ENCODE measurements at regions not wholly inside any gene's neighbourhood (a gene's known extent, or its start where the extent isn't known, plus 50 kb on each side); places are given as distances from the start of the nearest gene placed in this dataset.

DNA sequence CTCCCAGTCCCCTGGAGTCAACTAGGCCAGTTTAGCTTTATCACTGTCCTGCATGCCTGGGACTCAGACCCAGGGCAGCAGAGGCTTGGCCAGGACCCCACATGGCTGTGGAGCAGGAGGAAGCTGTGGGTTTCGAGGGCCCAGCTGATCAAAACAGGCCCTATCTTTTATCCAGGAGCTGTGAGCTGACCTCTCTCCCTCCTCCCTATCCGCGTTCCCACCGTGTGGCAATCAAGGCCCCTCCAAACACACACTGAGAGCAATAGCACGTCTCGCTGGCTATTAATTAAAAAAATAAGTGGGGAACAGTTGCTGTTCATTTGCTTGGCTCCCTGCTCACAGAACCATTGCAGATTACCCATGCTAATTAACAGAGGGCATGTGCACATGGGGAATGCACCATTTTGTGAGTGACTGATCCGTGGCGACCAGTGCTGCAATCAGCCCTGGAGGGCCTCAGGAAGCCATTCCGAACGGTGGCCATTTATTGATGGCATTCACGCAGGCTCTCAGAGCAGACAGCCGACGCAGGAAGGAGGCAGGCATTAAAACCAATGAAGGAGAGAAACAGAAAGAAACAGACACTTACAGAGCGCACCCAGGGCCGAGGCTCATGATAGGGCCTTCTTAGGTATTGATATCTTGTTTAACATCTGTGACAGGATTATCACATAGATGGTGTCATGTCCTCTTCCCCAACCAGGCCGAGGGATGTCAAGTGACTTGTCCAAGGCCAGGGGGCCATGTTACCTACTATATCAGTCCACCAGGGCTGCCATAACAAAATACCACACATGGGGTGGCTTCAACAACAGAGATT is 157.1 kb downstream of the KATNIP start:
- TF ChIP-seq MAX (IDR thresholded peaks at IDR 0.05; ENCODE audit: low read depth) (no peak), POLR2AphosphoS5 (IDR thresholded peaks at IDR 0.05; ENCODE audit: low read depth, low read length) (no peak), SMC3 (IDR thresholded peaks at IDR 0.05; ENCODE audit: low read depth, low read length) (no peak), JUND (IDR thresholded peaks at IDR 0.05) (no peak), USF2 (IDR thresholded peaks at IDR 0.05; ENCODE audit: borderline replicate concordance, low read depth, low read length) (no peak), ZBTB33 (IDR thresholded peaks at IDR 0.05; ENCODE audit: borderline replicate concordance, low read depth) (no peak), GABPA (IDR thresholded peaks at IDR 0.05; ENCODE audit: low read depth) (no peak), YY1 (IDR thresholded peaks at IDR 0.05; ENCODE audit: low read depth) (no peak), TEAD4 (IDR thresholded peaks at IDR 0.05; ENCODE audit: borderline replicate concordance, insufficient read depth) (no peak), FOSL2 (IDR thresholded peaks at IDR 0.05; ENCODE audit: borderline replicate concordance, low read depth) (no peak), FOXJ3 (CRISPR knock-in tag; IDR thresholded peaks at IDR 0.05) (no peak)
- TF ChIP-seq, protein P1, sequence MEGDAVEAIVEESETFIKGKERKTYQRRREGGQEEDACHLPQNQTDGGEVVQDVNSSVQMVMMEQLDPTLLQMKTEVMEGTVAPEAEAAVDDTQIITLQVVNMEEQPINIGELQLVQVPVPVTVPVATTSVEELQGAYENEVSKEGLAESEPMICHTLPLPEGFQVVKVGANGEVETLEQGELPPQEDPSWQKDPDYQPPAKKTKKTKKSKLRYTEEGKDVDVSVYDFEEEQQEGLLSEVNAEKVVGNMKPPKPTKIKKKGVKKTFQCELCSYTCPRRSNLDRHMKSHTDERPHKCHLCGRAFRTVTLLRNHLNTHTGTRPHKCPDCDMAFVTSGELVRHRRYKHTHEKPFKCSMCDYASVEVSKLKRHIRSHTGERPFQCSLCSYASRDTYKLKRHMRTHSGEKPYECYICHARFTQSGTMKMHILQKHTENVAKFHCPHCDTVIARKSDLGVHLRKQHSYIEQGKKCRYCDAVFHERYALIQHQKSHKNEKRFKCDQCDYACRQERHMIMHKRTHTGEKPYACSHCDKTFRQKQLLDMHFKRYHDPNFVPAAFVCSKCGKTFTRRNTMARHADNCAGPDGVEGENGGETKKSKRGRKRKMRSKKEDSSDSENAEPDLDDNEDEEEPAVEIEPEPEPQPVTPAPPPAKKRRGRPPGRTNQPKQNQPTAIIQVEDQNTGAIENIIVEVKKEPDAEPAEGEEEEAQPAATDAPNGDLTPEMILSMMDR (IDR thresholded peaks at IDR 0.05): no peak

All from SK-N-SH (cell line).